ENCODE measurements at regions not wholly inside any gene's neighbourhood (a gene's known extent, or its start where the extent isn't known, plus 50 kb on each side); places are given as distances from the start of the nearest gene placed in this dataset.
"Not testable (repeated sequence)": the region's sequence is repeated elsewhere in the genome, so short reads cannot be mapped to it uniquely, and the experiment has no call there.

DNA sequence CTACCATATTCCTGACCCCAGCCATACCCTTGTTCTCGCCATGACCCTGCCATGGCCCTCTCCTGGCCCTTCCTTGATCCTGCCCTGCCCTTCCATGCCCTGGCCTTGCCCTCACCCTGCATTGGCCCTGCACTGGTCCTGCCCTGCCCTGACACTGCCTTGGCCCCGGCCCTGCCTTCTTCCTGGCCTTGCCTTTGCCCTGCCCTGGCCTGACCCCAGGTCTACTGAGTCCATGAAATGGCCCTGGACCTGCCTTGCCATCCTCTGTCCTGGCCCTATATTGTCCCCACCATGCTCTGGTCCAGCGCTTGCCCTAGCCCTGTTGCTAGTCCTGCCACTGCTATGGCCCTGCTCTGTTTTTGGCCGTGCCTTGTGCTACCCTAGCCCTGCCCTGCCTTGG, 536.1 kb downstream of the FOXD4L6 start:
- not testable (repeated sequence) for H3K9me3 ChIP-seq (ENCODE audit: control insufficient read depth, low read length); H3K4me3 ChIP-seq (ENCODE audit: extremely low read depth, insufficient read depth, low read length, poor library complexity, severe bottlenecking); H3K27ac ChIP-seq (ENCODE audit: low read depth, low read length, severe bottlenecking); H3K36me3 ChIP-seq (ENCODE audit: control insufficient read depth, insufficient read depth, low read length); H3K4me1 ChIP-seq (ENCODE audit: control insufficient read depth, insufficient read depth, low read length, poor library complexity, severe bottlenecking)
- WGBS, 2 experiments (ENCODE audit: insufficient coverage in 2 of 2) = 79% methylated on average over 3 of the region's 4 CpGs; no CpG with 5 or more reads in 1 of the 2 experiments

GRCh38 chr9:40591915-40592314, 536.6 kb downstream of the FOXD4L6 start:
- H3K27ac ChIP-seq (ENCODE audit: low read depth, low read length, severe bottlenecking); H3K4me3 ChIP-seq (ENCODE audit: extremely low read depth, insufficient read depth, low read length, poor library complexity, severe bottlenecking); H3K9me3 ChIP-seq (ENCODE audit: control insufficient read depth, low read length); H3K36me3 ChIP-seq (ENCODE audit: control insufficient read depth, insufficient read depth, low read length); H3K4me1 ChIP-seq (ENCODE audit: control insufficient read depth, insufficient read depth, low read length, poor library complexity, severe bottlenecking): not testable (repeated sequence)
- WGBS, 2 experiments (ENCODE audit: insufficient coverage in 2 of 2) = 63 to 100% methylated on average over 1 of the region's 2 CpGs

- H3K27ac ChIP-seq (ENCODE audit: low read depth, low read length, severe bottlenecking); H3K4me1 ChIP-seq (ENCODE audit: control insufficient read depth, insufficient read depth, low read length, poor library complexity, severe bottlenecking); H3K9me3 ChIP-seq (ENCODE audit: control insufficient read depth, low read length); H3K36me3 ChIP-seq (ENCODE audit: control insufficient read depth, insufficient read depth, low read length); H3K4me3 ChIP-seq (ENCODE audit: extremely low read depth, insufficient read depth, low read length, poor library complexity, severe bottlenecking): not testable (repeated sequence)
- 84 to 85% methylated on average over 4 to 11 of the region's 15 CpGs for WGBS, 2 experiments (ENCODE audit: insufficient coverage in 2 of 2)
Observed at GRCh38 chr9:40587475-40588195, 540.8 kb downstream of the FOXD4L6 start.

DNA sequence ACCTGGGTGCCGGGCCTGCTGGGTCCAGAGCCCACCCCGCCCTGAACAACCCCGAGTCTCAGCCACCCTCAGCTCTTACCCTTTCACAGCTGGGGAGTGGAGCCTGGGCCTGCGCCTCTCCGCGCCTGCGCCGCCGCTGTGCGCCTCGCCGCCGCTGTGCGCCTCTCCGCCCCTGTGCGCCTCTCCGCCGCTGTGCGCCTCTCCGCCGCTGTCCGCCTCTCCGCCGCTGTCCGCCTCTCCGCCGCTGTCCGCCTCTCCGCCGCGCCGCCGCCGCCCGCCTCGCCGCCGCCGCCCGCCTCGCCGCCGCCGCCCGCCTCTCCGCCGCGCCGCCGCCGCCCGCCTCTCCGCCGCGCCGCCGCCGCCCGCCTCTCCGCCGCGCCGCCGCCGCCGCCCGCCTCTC, 544.4 kb downstream of the FOXD4L6 start:
- not testable (repeated sequence) for H3K4me1 ChIP-seq (ENCODE audit: control insufficient read depth, insufficient read depth, low read length, poor library complexity, severe bottlenecking); H3K9me3 ChIP-seq (ENCODE audit: control insufficient read depth, low read length); H3K36me3 ChIP-seq (ENCODE audit: control insufficient read depth, insufficient read depth, low read length); H3K27ac ChIP-seq (ENCODE audit: low read depth, low read length, severe bottlenecking)
- H3K4me3 ChIP-seq (ENCODE audit: extremely low read depth, insufficient read depth, low read length, poor library complexity, severe bottlenecking) = peak overlapping the region; percentile 16
- WGBS, 2 experiments (ENCODE audit: insufficient coverage in 2 of 2) = 23% methylated on average over 15 of the region's 67 CpGs; no CpG with 5 or more reads in 1 of the 2 experiments

DNA sequence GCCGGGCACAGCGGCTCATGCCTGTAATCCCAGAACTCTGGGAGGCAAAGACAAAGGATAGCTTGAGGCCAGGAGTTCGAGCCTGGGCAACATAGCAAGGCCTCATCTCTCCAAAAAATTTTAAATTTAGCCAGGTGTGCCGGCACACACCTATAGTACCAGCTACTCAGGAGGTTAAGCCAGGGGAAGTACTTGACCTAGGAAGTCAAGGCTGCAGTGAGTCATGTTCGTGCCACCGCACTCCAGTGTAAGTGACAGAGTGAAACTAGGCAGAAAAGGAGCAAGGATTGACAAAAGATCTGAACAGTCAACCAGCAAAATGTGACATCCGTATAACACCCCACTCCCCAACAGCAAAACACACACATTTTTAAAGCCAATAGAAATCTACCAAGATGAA, 545.3 kb downstream of the FOXD4L6 start:
- not testable (repeated sequence) for H3K4me3 ChIP-seq (ENCODE audit: extremely low read depth, insufficient read depth, low read length, poor library complexity, severe bottlenecking); H3K9me3 ChIP-seq (ENCODE audit: control insufficient read depth, low read length); H3K27ac ChIP-seq (ENCODE audit: low read depth, low read length, severe bottlenecking); H3K36me3 ChIP-seq (ENCODE audit: control insufficient read depth, insufficient read depth, low read length); H3K4me1 ChIP-seq (ENCODE audit: control insufficient read depth, insufficient read depth, low read length, poor library complexity, severe bottlenecking)
- WGBS, 2 experiments (ENCODE audit: insufficient coverage in 2 of 2) = no CpG with 5 or more reads among the region's 7 CpGs

DNA sequence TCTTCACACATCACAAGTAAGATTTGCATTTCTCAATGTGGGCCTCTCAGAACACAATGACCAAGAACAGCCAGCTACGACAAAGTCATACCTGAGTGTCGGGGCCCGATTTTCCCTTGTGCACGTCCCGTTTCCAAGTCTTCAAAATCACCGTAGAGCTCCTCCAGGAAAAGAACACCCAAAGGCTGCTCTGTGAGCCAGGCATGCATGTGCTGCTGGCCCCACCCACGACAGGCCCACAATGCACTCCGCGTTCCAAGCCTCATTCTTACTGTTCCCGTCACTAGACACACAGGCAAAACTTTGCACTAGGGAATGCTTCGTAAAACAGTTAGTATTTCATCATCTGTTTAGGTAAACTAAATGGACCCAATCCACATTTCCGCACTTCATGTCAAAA, 549.6 kb downstream of the FOXD4L6 start:
- H3K36me3 ChIP-seq (ENCODE audit: control insufficient read depth, insufficient read depth, low read length); H3K4me1 ChIP-seq (ENCODE audit: control insufficient read depth, insufficient read depth, low read length, poor library complexity, severe bottlenecking); H3K27ac ChIP-seq (ENCODE audit: low read depth, low read length, severe bottlenecking); H3K9me3 ChIP-seq (ENCODE audit: control insufficient read depth, low read length); H3K4me3 ChIP-seq (ENCODE audit: extremely low read depth, insufficient read depth, low read length, poor library complexity, severe bottlenecking): not testable (repeated sequence)
- 86 to 88% methylated on average over 5 to 6 of the region's 12 CpGs for WGBS, 2 experiments (ENCODE audit: insufficient coverage in 2 of 2)

Measured in mesodermal cell (in vitro differentiated cells).